ENCODE measurements at regions not wholly inside any gene's neighbourhood (a gene's known extent, or its start where the extent isn't known, plus 50 kb on each side); places are given as distances from the start of the nearest gene placed in this dataset.

- H3K4me3 Mint-ChIP-seq: no peak overlapping the region
- H3K27me3 Mint-ChIP-seq: no peaks in the 10 kb centered on the region
These were observed 513.9 kb upstream of the MEX3C start for GRCh38 chr18:51711298-51711889.

GRCh38 chr18:51712821-51713220 lies 515.3 kb upstream of the MEX3C start:
- Mint-ChIP-seq H3K36me3 (ENCODE audit: low read depth) (no peaks in the 10 kb centered on the region), H3K9me3 (peaks cover 17% of the 10 kb centered on the region), H3K4me1 (ENCODE audit: low read depth) (no peaks in the 10 kb centered on the region), H3K27me3 (no peaks in the 10 kb centered on the region), H3K4me3 (no peak overlapping the region), H3K27ac (no peak overlapping the region)

More at GRCh38 chr18:51711298-51711889, 513.9 kb upstream of the MEX3C start:
- no peak overlapping the region for H3K27ac Mint-ChIP-seq
- H3K9me3 Mint-ChIP-seq: peaks cover 27% of the 10 kb centered on the region
- no peaks in the 10 kb centered on the region for H3K4me1 Mint-ChIP-seq (ENCODE audit: low read depth)
- no peaks in the 10 kb centered on the region for H3K36me3 Mint-ChIP-seq (ENCODE audit: low read depth)

GRCh38 chr18:51716277-51716676 lies 518.8 kb upstream of the MEX3C start:
- Mint-ChIP-seq H3K9me3 (peaks cover 8% of the 10 kb centered on the region), H3K4me1 (ENCODE audit: low read depth) (no peaks in the 10 kb centered on the region), H3K36me3 (ENCODE audit: low read depth) (no peaks in the 10 kb centered on the region), H3K27me3 (no peaks in the 10 kb centered on the region), H3K27ac (no peak overlapping the region), H3K4me3 (no peak overlapping the region)

DNA sequence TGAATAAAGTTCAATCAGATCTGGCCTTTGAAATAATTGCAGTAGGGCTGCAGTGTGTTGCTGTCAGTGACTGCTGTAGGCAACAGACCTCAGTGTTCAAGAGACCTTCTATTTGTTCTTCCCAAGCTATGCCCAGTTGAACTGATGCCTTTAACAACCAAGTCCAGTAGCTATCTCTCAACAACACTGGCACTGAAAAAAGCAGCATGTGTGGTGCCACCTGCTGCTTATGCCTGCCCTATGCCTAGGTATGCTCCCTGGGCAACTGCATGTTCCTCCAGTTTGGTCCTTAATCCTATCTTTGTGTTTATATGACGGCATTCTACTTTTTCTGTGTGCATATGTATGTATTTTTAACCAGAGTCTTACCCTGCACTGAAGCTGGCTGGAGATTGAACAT lies 523.9 kb upstream of the MEX3C start:
- Mint-ChIP-seq H3K27ac (no peak overlapping the region), H3K27me3 (no peaks in the 10 kb centered on the region), H3K4me3 (no peak overlapping the region), H3K36me3 (ENCODE audit: low read depth) (no peaks in the 10 kb centered on the region), H3K4me1 (ENCODE audit: low read depth) (no peaks in the 10 kb centered on the region), H3K9me3 (no peaks in the 10 kb centered on the region)

DNA sequence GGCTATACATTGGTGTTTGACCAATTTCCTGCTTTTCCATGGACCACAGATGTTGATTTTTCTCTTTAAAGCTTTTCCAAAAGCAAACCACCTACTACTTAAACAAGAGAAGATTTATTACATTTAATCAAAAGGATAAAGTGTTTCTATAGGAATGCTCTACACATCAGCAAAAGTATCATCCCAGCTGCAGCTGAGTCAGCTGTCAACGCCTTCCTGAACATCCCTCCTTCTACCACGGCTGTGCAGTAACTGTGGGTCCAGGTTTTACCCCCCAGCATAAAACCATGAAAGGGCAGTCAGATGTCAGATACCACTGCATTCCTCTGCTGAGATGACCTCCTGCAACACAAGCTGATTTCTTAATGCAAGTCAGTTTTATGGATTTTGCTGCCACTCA lies 524.5 kb upstream of the MEX3C start:
- H3K4me1 Mint-ChIP-seq (ENCODE audit: low read depth): no peaks in the 10 kb centered on the region
- H3K9me3 Mint-ChIP-seq: no peaks in the 10 kb centered on the region
- no peak overlapping the region for H3K4me3 Mint-ChIP-seq
- no peaks in the 10 kb centered on the region for H3K36me3 Mint-ChIP-seq (ENCODE audit: low read depth)
- H3K27me3 Mint-ChIP-seq: no peaks in the 10 kb centered on the region
- H3K27ac Mint-ChIP-seq: no peak overlapping the region

- Mint-ChIP-seq H3K27me3 (peaks cover 6% of the 10 kb centered on the region), H3K9me3 (peaks cover 4% of the 10 kb centered on the region), H3K27ac (no peak overlapping the region), H3K4me3 (no peak overlapping the region), H3K36me3 (ENCODE audit: low read depth) (no peaks in the 10 kb centered on the region), H3K4me1 (ENCODE audit: low read depth) (no peaks in the 10 kb centered on the region)
These were observed 527.6 kb upstream of the MEX3C start for GRCh38 chr18:51724790-51725721.

- Mint-ChIP-seq H3K27ac (no peak overlapping the region), H3K27me3 (peaks cover 6% of the 10 kb centered on the region), H3K4me1 (ENCODE audit: low read depth) (no peaks in the 10 kb centered on the region), H3K4me3 (no peak overlapping the region), H3K9me3 (peaks cover 4% of the 10 kb centered on the region), H3K36me3 (ENCODE audit: low read depth) (no peaks in the 10 kb centered on the region)
These were observed 529.1 kb upstream of the MEX3C start for GRCh38 chr18:51726614-51727013.

DNA sequence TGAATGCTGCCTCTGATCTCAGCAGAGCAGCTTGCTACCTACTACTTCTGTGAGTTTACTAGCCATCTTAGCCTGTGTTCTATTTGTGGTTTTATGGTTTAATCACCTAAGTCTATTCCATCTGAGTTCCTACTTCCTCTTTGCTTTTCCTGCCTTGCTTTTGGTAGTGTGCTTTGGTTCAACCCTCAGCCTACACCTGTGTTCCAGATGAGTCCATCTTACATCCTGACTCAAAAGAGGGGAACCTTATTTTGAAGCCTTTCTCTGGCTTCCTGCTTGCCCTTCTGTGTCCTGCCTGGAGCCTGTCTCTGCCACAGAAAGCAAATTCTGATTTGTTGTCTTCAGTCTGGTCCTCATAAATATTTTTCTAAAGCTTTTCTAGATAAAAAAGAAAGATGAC lies 530.3 kb upstream of the MEX3C start:
- Mint-ChIP-seq H3K4me3 (no peak overlapping the region), H3K27me3 (peaks cover 6% of the 10 kb centered on the region), H3K9me3 (peaks cover 4% of the 10 kb centered on the region), H3K27ac (no peak overlapping the region), H3K36me3 (ENCODE audit: low read depth) (no peaks in the 10 kb centered on the region), H3K4me1 (ENCODE audit: low read depth) (no peaks in the 10 kb centered on the region)

- Mint-ChIP-seq H3K27ac (no peak overlapping the region), H3K9me3 (peaks cover 4% of the 10 kb centered on the region), H3K4me1 (ENCODE audit: low read depth) (no peaks in the 10 kb centered on the region), H3K4me3 (no peak overlapping the region), H3K27me3 (peaks cover 6% of the 10 kb centered on the region), H3K36me3 (ENCODE audit: low read depth) (no peaks in the 10 kb centered on the region)
These were observed 533.6 kb upstream of the MEX3C start for GRCh38 chr18:51731070-51731469.

- H3K36me3 Mint-ChIP-seq (ENCODE audit: low read depth): no peaks in the 10 kb centered on the region
- no peaks in the 10 kb centered on the region for H3K4me1 Mint-ChIP-seq (ENCODE audit: low read depth)
- peaks cover 10% of the 10 kb centered on the region for H3K27me3 Mint-ChIP-seq
- no peak overlapping the region for H3K4me3 Mint-ChIP-seq
- H3K9me3 Mint-ChIP-seq: peaks cover 7% of the 10 kb centered on the region
- no peak overlapping the region for H3K27ac Mint-ChIP-seq
These were observed 537.1 kb upstream of the MEX3C start for GRCh38 chr18:51734576-51734975.

GRCh38 chr18:51739044-51739666 lies 541.7 kb upstream of the MEX3C start:
- Mint-ChIP-seq H3K36me3 (ENCODE audit: low read depth) (no peaks in the 10 kb centered on the region), H3K27me3 (peaks cover 10% of the 10 kb centered on the region), H3K9me3 (peaks cover 15% of the 10 kb centered on the region), H3K4me3 (no peak overlapping the region), H3K27ac (no peak overlapping the region), H3K4me1 (ENCODE audit: low read depth) (no peaks in the 10 kb centered on the region)

DNA sequence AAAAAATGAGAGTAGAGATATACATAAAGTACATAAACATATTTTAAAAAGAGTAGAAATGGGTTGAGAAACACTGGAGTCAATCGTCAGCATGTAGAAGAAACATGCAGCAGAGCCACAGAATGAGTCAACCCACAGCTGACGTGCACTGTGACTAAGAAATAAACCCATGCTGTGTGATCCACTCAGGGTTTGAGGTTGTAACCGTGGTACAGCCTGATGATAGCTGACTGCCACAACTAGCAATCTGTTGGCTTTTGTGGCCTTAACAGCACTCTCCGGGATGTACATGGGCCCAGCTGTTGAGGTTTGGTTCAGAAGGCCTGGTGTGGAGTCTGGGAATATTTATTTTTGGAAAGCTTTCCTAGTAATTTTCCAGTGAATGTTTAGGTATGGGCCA lies 554.4 kb upstream of the MEX3C start:
- Mint-ChIP-seq H3K27ac (no peak overlapping the region), H3K4me1 (ENCODE audit: low read depth) (no peaks in the 10 kb centered on the region), H3K36me3 (ENCODE audit: low read depth) (no peaks in the 10 kb centered on the region), H3K4me3 (no peak overlapping the region), H3K27me3 (peaks cover 4% of the 10 kb centered on the region), H3K9me3 (no peaks in the 10 kb centered on the region)

GRCh38 chr18:51753365-51754057 lies 556.0 kb upstream of the MEX3C start:
- H3K27ac Mint-ChIP-seq: no peak overlapping the region
- no peak overlapping the region for H3K4me3 Mint-ChIP-seq
- H3K36me3 Mint-ChIP-seq (ENCODE audit: low read depth): no peaks in the 10 kb centered on the region
- H3K9me3 Mint-ChIP-seq: no peaks in the 10 kb centered on the region
- H3K27me3 Mint-ChIP-seq: peaks cover 4% of the 10 kb centered on the region
- no peaks in the 10 kb centered on the region for H3K4me1 Mint-ChIP-seq (ENCODE audit: low read depth)

GRCh38 chr18:51754566-51754965 lies 557.1 kb upstream of the MEX3C start:
- no peaks in the 10 kb centered on the region for H3K9me3 Mint-ChIP-seq
- H3K27ac Mint-ChIP-seq: no peak overlapping the region
- peaks cover 4% of the 10 kb centered on the region for H3K27me3 Mint-ChIP-seq
- no peaks in the 10 kb centered on the region for H3K4me1 Mint-ChIP-seq (ENCODE audit: low read depth)
- H3K4me3 Mint-ChIP-seq: no peak overlapping the region
- no peaks in the 10 kb centered on the region for H3K36me3 Mint-ChIP-seq (ENCODE audit: low read depth)
